NB4 (cell line): ENCODE measurements at regions not wholly inside any gene's neighbourhood (a gene's known extent, or its start where the extent isn't known, plus 50 kb on each side); places are given as distances from the start of the nearest gene placed in this dataset.
"Not testable (repeated sequence)": the region's sequence is repeated elsewhere in the genome, so short reads cannot be mapped to it uniquely, and the experiment has no call there.

ENCODE experiments used
- DNase-seq: peaks from one replicate; pipeline ENCODE4 v3.0.0; 2010; ENCODE audit warnings: low read depth
- H3K4me3 ChIP-seq: one replicate; pipeline ENCODE4 v1.5.1; 2011; ENCODE audit warnings: mild to moderate bottlenecking, low read depth, low read length, moderate library complexity
- CTCF ChIP-seq: IDR thresholded peaks from one replicate; pipeline ENCODE4 v1.5.1; 2012; ENCODE audit warnings: low read depth, low read length
- MAX ChIP-seq: IDR thresholded peaks from 2 replicates; pipeline ENCODE4 v1.6.1; 2011; ENCODE audit warnings: low read depth, low read length
- MYC ChIP-seq: IDR thresholded peaks from 2 replicates; pipeline ENCODE4 v1.6.1; 2011; ENCODE audit warnings: low read depth, low read length
- POLR2A ChIP-seq: IDR thresholded peaks from 2 replicates; pipeline ENCODE4 v1.6.1; 2011; ENCODE audit warnings: mild to moderate bottlenecking; ENCODE audit not compliant: insufficient read length; ENCODE audit errors: extremely low read depth

- no peak for TF ChIP-seq POLR2A
- no peak for TF ChIP-seq MYC
- TF ChIP-seq MAX: no peak
- TF ChIP-seq CTCF: no peak
- H3K4me3 ChIP-seq: no peak overlapping the region
- DNase-seq: no peak
These were observed 1399.1 kb upstream of the PCDH7 start for GRCh38 chr4:29320947-29321620.

GRCh38 chr4:29326004-29326403, 1394.2 kb upstream of the PCDH7 start:
- no peak overlapping the region for H3K4me3 ChIP-seq
- no peak for DNase-seq
- TF ChIP-seq CTCF (no peak), POLR2A (no peak), MAX (no peak), MYC (no peak)

- TF ChIP-seq CTCF (no peak), MAX (no peak), POLR2A (no peak), MYC (no peak)
- no peak overlapping the region for H3K4me3 ChIP-seq
- no peak for DNase-seq
These were observed 1393.4 kb upstream of the PCDH7 start for GRCh38 chr4:29326816-29327215.

- H3K4me3 ChIP-seq: no peak overlapping the region
- TF ChIP-seq MAX: no peak
- no peak for TF ChIP-seq POLR2A
- no peak for TF ChIP-seq MYC
- no peak for TF ChIP-seq CTCF
- DNase-seq: no peak
These were observed 1383.3 kb upstream of the PCDH7 start for GRCh38 chr4:29336861-29337260.

- no peak for TF ChIP-seq MAX
- TF ChIP-seq POLR2A: no peak
- no peak for TF ChIP-seq CTCF
- TF ChIP-seq MYC: no peak
- H3K4me3 ChIP-seq: no peak overlapping the region
- no peak for DNase-seq
These were observed 1347.2 kb upstream of the PCDH7 start for GRCh38 chr4:29372971-29373370.

- no peak overlapping the region for H3K4me3 ChIP-seq
- no peak for DNase-seq
- TF ChIP-seq POLR2A (no peak), MAX (no peak), CTCF (no peak), MYC (no peak)
These were observed 1344.5 kb upstream of the PCDH7 start for GRCh38 chr4:29375716-29376115.

- H3K4me3 ChIP-seq, DNase-seq: not testable (repeated sequence)
These were observed 1341.9 kb upstream of the PCDH7 start for GRCh38 chr4:29378237-29378636.
